MM.1S (cell line): ENCODE measurements at regions not wholly inside any gene's neighbourhood (a gene's known extent, or its start where the extent isn't known, plus 50 kb on each side); places are given as distances from the start of the nearest gene placed in this dataset.

Experiments used
- DNase-seq: peaks from one replicate; pipeline ENCODE4 v3.0.0-alpha.2; 2015
- H2AFZ ChIP-seq: fragments of 300-600 bp; sonication (generic); 2 replicates; pipeline ENCODE4 v1.6.0; 2016; ENCODE audit warnings: antibody characterized with exemption, low read length
- H3F3A ChIP-seq: fragments of 300-600 bp; sonication (generic); 2 replicates; pipeline ENCODE4 v1.6.1; 2016; ENCODE audit warnings: mild to moderate bottlenecking, antibody characterized with exemption, low read length, moderate library complexity, mixed read lengths; ENCODE audit not compliant: insufficient read depth
- H3K27ac ChIP-seq: fragments of 300-600 bp; sonication (generic); 2 replicates; pipeline ENCODE4 v1.5.1; 2016; ENCODE audit warnings: mild to moderate bottlenecking, low read length
- H3K27me3 ChIP-seq: fragments of 300-600 bp; sonication (generic); replicated peaks from 2 replicates; pipeline ENCODE4 v1.6.0; 2016; ENCODE audit warnings: low read length; ENCODE audit not compliant: insufficient read depth
- H3K36me3 ChIP-seq: fragments of 300-600 bp; sonication (generic); replicated peaks from 2 replicates; pipeline ENCODE4 v1.6.1; 2016; ENCODE audit warnings: mild to moderate bottlenecking, low read length, mixed read lengths; ENCODE audit not compliant: insufficient read depth
- H3K4me1 ChIP-seq: fragments of 300-600 bp; sonication (generic); 2 replicates; pipeline ENCODE4 v1.6.1; 2016; ENCODE audit warnings: low read length, mixed read lengths
- H3K4me2 ChIP-seq: fragments of 300-600 bp; sonication (generic); 2 replicates; pipeline ENCODE4 v1.6.0; 2016; ENCODE audit warnings: low read depth, low read length
- H3K4me3 ChIP-seq: fragments of 300-600 bp; sonication (generic); 2 replicates; pipeline ENCODE4 v1.5.1; 2016; ENCODE audit warnings: low read length, mixed read lengths
- H3K79me2 ChIP-seq: fragments of 300-600 bp; sonication (generic); 2 replicates; pipeline ENCODE4 v1.6.1; 2016; ENCODE audit warnings: mixed run types, low read length, mixed read lengths
- H3K9ac ChIP-seq: fragments of 300-600 bp; sonication (generic); 2 replicates; pipeline ENCODE4 v1.6.1; 2016; ENCODE audit warnings: low read length, mixed read lengths
- H3K9me2 ChIP-seq: fragments of 300-600 bp; sonication (generic); replicated peaks from 2 replicates; pipeline ENCODE4 v1.6.1; 2016; ENCODE audit warnings: mild to moderate bottlenecking, low read length, mixed read lengths; ENCODE audit not compliant: insufficient read depth
- H3K9me3 ChIP-seq: fragments of 300-600 bp; sonication (generic); replicated peaks from 2 replicates; pipeline ENCODE4 v1.6.1; 2016; ENCODE audit warnings: mild to moderate bottlenecking, low read length, mixed read lengths; ENCODE audit not compliant: insufficient read depth
- H4K20me1 ChIP-seq: fragments of 300-600 bp; sonication (generic); 2 replicates; pipeline ENCODE4 v1.6.1; 2016; ENCODE audit warnings: mild to moderate bottlenecking, low read length, moderate library complexity, mixed read lengths; ENCODE audit not compliant: insufficient read depth
- EZH2 ChIP-seq: fragments of 300-600 bp; sonication (generic); optimal IDR thresholded peaks from 2 replicates; pipeline ENCODE3; 2017; ENCODE audit warnings: low read depth, mild to moderate bottlenecking, antibody characterized with exemption, low read length, mixed read lengths
- EZH2phosphoT487 ChIP-seq: fragments of 300-600 bp; sonication (generic); IDR thresholded peaks from 2 replicates; pipeline ENCODE4 v1.6.1; 2018; ENCODE audit warnings: antibody characterized with exemption, low read length
- TF ChIP-seq, protein P1 (sequence below): fragments of 300-600 bp; sonication (generic); IDR thresholded peaks from 2 replicates; pipeline ENCODE4 v1.5.1; 2016; ENCODE audit warnings: antibody characterized with exemption, low read length, mixed read lengths

DNA sequence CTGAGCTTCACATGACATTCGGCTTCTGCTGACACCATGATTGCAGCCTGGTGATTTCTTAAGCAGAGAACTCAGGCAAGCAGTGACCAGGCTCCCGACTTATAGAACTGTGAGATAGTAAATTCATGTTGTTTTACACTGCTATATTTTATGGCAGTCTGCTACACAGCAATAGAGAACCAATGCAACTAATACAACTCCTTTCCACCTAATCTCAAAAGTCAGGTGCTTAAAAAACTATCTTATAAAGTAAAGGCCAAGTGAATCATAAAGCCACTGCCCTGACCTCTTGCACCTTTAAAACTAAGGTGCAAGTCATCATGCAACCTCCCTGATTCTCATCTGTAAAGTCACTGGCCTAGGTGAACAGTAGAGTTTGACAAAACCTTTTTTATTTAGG is 95.3 kb upstream of the GLS start:
- Histone ChIP-seq H3K4me2 (no peak overlapping the region), H3K9me3 (no peaks in the 10 kb centered on the region), H3K9ac (no peak overlapping the region), H3K9me2 (no peaks in the 10 kb centered on the region), H4K20me1 (no peaks in the 10 kb centered on the region), H3K36me3 (no peaks in the 10 kb centered on the region), H3F3A (no peaks in the 10 kb centered on the region), H3K27ac (no peak overlapping the region), H3K27me3 (no peaks in the 10 kb centered on the region), H3K4me1 (no peaks in the 10 kb centered on the region), H3K4me3 (no peak overlapping the region), H3K79me2 (no peaks in the 10 kb centered on the region), H2AFZ (no peak overlapping the region)
- DNase-seq = no peak
- TF ChIP-seq, protein P1, sequence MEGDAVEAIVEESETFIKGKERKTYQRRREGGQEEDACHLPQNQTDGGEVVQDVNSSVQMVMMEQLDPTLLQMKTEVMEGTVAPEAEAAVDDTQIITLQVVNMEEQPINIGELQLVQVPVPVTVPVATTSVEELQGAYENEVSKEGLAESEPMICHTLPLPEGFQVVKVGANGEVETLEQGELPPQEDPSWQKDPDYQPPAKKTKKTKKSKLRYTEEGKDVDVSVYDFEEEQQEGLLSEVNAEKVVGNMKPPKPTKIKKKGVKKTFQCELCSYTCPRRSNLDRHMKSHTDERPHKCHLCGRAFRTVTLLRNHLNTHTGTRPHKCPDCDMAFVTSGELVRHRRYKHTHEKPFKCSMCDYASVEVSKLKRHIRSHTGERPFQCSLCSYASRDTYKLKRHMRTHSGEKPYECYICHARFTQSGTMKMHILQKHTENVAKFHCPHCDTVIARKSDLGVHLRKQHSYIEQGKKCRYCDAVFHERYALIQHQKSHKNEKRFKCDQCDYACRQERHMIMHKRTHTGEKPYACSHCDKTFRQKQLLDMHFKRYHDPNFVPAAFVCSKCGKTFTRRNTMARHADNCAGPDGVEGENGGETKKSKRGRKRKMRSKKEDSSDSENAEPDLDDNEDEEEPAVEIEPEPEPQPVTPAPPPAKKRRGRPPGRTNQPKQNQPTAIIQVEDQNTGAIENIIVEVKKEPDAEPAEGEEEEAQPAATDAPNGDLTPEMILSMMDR = no peak
- no peak for TF ChIP-seq EZH2phosphoT487
- no peak for TF ChIP-seq EZH2

DNA sequence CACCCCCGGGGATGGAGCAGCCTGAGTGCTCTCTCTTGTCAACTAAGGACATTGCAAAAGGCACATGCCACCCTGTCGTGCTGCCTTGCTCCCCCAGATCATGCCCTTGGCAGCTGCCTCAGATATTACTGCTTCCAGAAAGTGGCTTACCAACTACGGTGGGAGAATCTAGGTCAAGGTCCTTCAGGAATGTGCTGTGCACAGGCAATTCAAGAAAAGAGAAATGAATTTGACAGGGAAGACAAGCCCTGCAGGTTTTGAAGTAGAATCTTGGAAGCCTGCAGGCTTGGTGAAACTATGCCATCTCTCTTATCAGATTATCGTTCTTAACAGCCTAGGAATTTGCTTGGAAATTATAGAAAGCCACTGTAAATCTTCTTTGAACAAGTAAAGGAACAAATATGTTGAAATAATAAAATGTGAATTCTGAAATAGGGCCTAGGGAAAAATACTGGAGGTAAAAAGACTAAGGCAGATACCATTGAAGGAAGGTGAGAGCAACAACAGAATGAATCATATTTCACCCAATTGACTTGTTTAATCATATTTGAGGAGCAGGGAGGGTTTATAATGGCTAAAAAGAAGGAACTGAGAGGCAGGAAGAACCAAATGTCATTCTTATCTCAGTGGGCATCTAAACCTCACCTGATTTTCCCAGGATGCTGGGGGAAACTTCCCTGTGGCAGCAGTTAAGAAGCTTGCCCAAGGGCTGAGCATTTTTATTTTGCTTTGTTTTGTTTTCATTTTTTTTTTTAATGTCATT is 94.0 kb upstream of the GLS start:
- DNase-seq = no peak
- Histone ChIP-seq H3K27ac (no peak overlapping the region), H2AFZ (no peak overlapping the region), H3K9me2 (no peaks in the 10 kb centered on the region), H3K4me1 (no peaks in the 10 kb centered on the region), H3K4me2 (no peak overlapping the region), H3K4me3 (no peak overlapping the region), H3K79me2 (no peaks in the 10 kb centered on the region), H3K9ac (no peak overlapping the region), H4K20me1 (no peaks in the 10 kb centered on the region), H3K27me3 (no peaks in the 10 kb centered on the region), H3K36me3 (no peaks in the 10 kb centered on the region), H3K9me3 (no peaks in the 10 kb centered on the region), H3F3A (no peaks in the 10 kb centered on the region)
- TF ChIP-seq EZH2 (no peak), EZH2phosphoT487 (no peak)
- TF ChIP-seq, protein P1 = no peak

GRCh38 chr2:190787743-190788235 is 92.8 kb upstream of the GLS start:
- Histone ChIP-seq H3K9me2 (no peaks in the 10 kb centered on the region), H3K4me1 (no peaks in the 10 kb centered on the region), H3K27me3 (no peaks in the 10 kb centered on the region), H3K36me3 (no peaks in the 10 kb centered on the region), H4K20me1 (no peaks in the 10 kb centered on the region), H3K27ac (no peak overlapping the region), H2AFZ (no peak overlapping the region), H3K9me3 (no peaks in the 10 kb centered on the region), H3K4me2 (no peak overlapping the region), H3F3A (no peaks in the 10 kb centered on the region), H3K9ac (no peak overlapping the region), H3K4me3 (no peak overlapping the region), H3K79me2 (no peaks in the 10 kb centered on the region)
- TF ChIP-seq, protein P1 = no peak
- no peak for TF ChIP-seq EZH2
- DNase-seq = no peak
